Raji (cell line): ENCODE measurements at regions not wholly inside any gene's neighbourhood (a gene's known extent, or its start where the extent isn't known, plus 50 kb on each side); places are given as distances from the start of the nearest gene placed in this dataset.

Experiments used
- POLR2A ChIP-seq: IDR thresholded peaks from 2 replicates; pipeline ENCODE4 v1.6.1; 2011; ENCODE audit warnings: low read depth, low read length, control low read depth; ENCODE audit not compliant: insufficient read depth

- no peak for TF ChIP-seq POLR2A
Measured at GRCh38 chrX:39150220-39150619, 349.0 kb downstream of the MID1IP1 start.

GRCh38 chrX:39150621-39151020 lies 349.4 kb downstream of the MID1IP1 start:
- TF ChIP-seq POLR2A: no peak

- TF ChIP-seq POLR2A: no peak
Measured at GRCh38 chrX:39152106-39152649, 350.9 kb downstream of the MID1IP1 start.

- TF ChIP-seq POLR2A: no peak
Measured at GRCh38 chrX:39156051-39156450, 354.8 kb downstream of the MID1IP1 start.

GRCh38 chrX:39157006-39157405 lies 355.7 kb downstream of the MID1IP1 start:
- TF ChIP-seq POLR2A: no peak

- no peak for TF ChIP-seq POLR2A
Measured at GRCh38 chrX:39157796-39158195, 356.5 kb downstream of the MID1IP1 start.

GRCh38 chrX:39158801-39159657 lies 357.8 kb downstream of the MID1IP1 start:
- no peak for TF ChIP-seq POLR2A

- no peak for TF ChIP-seq POLR2A
Measured at GRCh38 chrX:39159921-39160507, 358.8 kb downstream of the MID1IP1 start.

GRCh38 chrX:39161611-39162255 lies 360.5 kb downstream of the MID1IP1 start:
- TF ChIP-seq POLR2A: no peak

GRCh38 chrX:39162322-39162735 lies 361.1 kb downstream of the MID1IP1 start:
- no peak for TF ChIP-seq POLR2A

- TF ChIP-seq POLR2A: no peak
Measured at GRCh38 chrX:39163581-39164126, 362.4 kb downstream of the MID1IP1 start.

GRCh38 chrX:39164212-39164611 lies 363.0 kb downstream of the MID1IP1 start:
- TF ChIP-seq POLR2A: no peak

GRCh38 chrX:39165185-39165584 lies 363.9 kb downstream of the MID1IP1 start:
- TF ChIP-seq POLR2A: no peak

- no peak for TF ChIP-seq POLR2A
Measured at GRCh38 chrX:39165773-39166172, 364.5 kb downstream of the MID1IP1 start.

- TF ChIP-seq POLR2A: no peak
Measured at GRCh38 chrX:39167791-39168190, 366.5 kb downstream of the MID1IP1 start.
